Stimulated activated CD4-positive, alpha-beta T cell treated with anti-CD3 and anti-CD28 coated beads, Interleukin-15, amount 100 ng/mL, for 1 hour (primary cell): ENCODE measurements at regions not wholly inside any gene's neighbourhood (a gene's known extent, or its start where the extent isn't known, plus 50 kb on each side); places are given as distances from the start of the nearest gene placed in this dataset.

Experiments used
- DNase-seq, 2 donors: peaks; one replicate each; pipeline ENCODE4 v3.0.0-alpha.2; 2020; ENCODE audit warnings: low read depth in 1 of 2, low spot score in 1 of 2

GRCh38 chr6:19440531-19440930, 396.6 kb upstream of the ID4 start:
- no peak for DNase-seq

GRCh38 chr6:19443411-19443810, 393.8 kb upstream of the ID4 start:
- no peak for DNase-seq

GRCh38 chr6:19444041-19444440, 393.1 kb upstream of the ID4 start:
- no peak for DNase-seq

GRCh38 chr6:19444481-19444880, 392.7 kb upstream of the ID4 start:
- DNase-seq: no peak

DNA sequence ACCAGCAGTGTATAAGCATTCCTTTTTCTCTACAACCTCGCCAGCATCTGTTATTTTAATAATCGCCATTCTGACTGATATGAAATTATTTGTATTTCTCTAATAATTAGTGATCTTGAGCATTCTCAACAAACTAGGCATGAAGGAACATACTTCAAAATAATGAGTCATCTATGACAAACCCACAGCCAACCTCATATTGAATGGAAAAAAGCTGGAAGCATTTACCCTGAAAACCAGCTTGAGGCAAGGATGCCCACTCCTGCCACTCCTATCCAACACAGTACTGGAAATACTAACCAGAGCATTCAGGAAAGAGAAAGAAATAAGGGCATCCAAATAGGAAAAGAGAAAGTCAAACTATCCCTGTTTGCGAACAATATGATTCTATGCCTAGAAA, 390.6 kb upstream of the ID4 start:
- DNase-seq: no peak

DNA sequence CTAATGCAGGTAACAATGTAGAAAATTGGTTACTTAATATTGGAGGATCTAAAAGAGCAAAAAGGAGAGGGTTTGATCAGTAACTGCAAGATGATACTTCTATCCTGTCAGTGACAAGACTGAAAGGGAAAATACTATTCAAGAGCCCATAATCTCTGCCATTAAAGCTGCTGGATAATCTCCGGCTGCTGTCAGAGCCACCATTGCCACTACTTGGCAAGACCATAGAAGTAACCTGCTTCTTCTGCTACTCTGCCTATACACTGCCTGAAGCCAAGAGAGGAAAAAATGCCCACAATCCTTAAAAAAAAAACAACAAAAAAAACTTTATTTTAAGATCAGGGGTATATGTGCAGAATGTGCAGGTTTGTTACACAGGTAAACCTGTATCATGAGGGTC, 386.5 kb upstream of the ID4 start:
- DNase-seq: no peak

DNA sequence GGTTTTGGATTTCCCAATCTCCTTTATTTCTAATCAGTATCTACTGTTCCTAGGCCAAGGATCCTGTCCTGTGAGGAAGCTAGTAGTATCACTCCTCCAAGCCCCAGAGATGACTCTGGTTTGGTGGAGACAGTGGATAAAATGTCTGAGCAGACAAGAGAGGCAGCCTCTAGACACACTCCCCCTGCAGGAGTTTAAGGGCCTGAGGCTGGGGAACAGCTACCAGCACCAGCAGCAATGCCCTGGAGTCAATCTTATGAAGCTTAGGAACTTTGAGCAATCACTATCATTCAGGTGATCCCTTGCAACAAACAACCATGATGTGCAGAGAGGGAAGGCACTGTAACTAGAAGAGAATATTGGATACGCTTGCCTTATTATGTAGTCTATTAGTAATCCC, 384.7 kb upstream of the ID4 start:
- DNase-seq: no peak

GRCh38 chr6:19454001-19454720, 383.0 kb upstream of the ID4 start:
- DNase-seq: no peak

GRCh38 chr6:19454721-19455392, 382.3 kb upstream of the ID4 start:
- no peak for DNase-seq

DNA sequence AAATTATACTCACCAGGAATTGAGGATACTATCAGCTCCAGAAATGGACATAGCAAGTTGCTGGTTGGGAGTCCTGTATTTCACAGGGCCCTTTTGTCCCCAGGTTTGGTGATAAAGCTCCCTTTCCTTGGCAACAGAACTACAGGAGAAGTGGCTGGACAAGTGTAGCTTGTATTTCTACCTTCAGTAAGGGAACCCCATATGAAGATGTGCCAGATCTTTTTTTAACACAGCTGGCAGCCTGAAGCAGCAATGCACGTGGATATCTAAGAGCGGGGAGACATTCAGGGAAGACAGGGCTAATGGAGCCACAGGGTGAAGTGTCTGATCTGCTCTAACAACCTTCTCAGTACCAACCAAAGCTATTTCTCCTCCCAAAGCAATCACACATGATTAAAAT, 373.9 kb upstream of the ID4 start:
- no peak for DNase-seq

DNA sequence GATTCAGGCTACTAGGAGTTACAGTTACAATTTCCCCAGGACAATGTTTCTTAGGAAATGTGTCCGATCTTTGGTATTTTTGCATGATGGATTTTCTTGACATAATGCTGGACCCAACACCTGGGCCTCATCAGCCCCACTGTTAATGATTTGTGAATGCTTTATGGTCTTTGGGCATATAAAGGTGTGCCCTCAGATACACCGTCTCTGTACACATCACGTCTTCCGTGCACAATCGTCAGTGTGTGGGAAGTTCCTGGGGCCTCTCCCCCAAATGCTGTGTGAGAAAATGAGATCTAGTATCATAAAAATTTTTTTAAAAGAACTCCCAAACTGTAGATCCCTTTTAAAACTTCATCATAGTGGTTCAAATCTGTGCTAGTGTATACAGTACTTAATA, 373.2 kb upstream of the ID4 start:
- DNase-seq: no peak

DNA sequence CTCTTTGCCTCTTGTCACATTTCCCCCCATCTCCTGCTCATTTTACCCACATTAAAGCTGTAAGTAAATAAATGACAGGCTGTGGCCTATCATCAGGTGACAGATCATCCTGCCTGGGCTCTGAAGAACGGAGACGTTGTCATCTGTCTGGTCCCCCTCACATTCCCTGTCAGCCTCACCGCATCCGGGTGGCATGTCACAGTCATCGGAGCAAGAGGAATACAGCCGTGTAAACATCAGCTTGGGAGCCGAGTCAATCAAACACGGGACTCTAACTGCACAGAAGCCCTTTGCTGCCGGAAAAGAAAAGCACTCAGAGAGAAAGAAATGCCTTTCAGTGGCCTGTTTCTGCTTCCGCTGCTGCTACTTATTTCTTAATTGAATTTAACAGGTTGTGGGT, 371.9 kb upstream of the ID4 start:
- no peak for DNase-seq

- no peak for DNase-seq
Observed at GRCh38 chr6:19465760-19466159, 371.4 kb upstream of the ID4 start.

DNA sequence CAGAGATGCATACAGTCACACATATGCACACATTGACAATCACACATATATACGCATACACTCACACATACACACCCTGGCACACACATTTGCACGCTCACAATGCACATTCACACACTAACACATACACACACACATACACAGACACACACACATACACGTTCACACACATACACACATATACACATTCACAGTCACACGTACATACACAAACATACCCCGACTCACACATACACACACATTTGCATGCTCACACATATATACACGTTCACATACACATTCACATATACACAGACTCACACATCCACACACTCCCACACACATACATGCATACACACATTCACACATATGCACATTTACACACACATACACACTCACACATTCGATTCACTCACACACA, 366.8 kb upstream of the ID4 start:
- no peak for DNase-seq

DNA sequence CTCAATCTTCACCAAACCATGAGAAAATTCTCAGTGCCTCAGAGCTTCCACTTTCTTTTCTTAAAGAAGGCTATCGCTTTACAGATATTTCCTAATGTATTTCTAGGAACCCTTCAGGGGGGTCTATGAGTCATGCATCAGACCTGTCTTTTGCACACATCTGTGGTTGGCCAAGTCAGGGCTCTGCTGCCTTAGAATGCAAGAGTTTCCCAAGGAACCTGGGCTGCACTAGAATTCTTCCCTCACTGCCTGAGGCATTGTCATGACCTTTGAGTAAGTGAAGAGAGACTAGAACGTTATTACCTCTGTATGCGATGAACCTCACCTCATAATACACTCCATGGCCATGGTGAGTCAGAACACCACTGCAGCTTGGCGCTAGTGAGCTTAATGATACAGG, 365.0 kb upstream of the ID4 start:
- no peak for DNase-seq

- DNase-seq: no peak
Observed at GRCh38 chr6:19472850-19473249, 364.3 kb upstream of the ID4 start.

GRCh38 chr6:19477563-19477962, 359.6 kb upstream of the ID4 start:
- DNase-seq: no peak

GRCh38 chr6:19478273-19478672, 358.9 kb upstream of the ID4 start:
- no peak for DNase-seq

- DNase-seq: no peak
Observed at GRCh38 chr6:19478992-19479391, 358.2 kb upstream of the ID4 start.

GRCh38 chr6:19479551-19479950, 357.6 kb upstream of the ID4 start:
- no peak for DNase-seq

GRCh38 chr6:19492636-19493405, 344.3 kb upstream of the ID4 start:
- DNase-seq: no peak

GRCh38 chr6:19501737-19502245, 335.4 kb upstream of the ID4 start:
- DNase-seq: no peak
